ENCODE measurements at regions not wholly inside any gene's neighbourhood (a gene's known extent, or its start where the extent isn't known, plus 50 kb on each side); places are given as distances from the start of the nearest gene placed in this dataset.

DNA sequence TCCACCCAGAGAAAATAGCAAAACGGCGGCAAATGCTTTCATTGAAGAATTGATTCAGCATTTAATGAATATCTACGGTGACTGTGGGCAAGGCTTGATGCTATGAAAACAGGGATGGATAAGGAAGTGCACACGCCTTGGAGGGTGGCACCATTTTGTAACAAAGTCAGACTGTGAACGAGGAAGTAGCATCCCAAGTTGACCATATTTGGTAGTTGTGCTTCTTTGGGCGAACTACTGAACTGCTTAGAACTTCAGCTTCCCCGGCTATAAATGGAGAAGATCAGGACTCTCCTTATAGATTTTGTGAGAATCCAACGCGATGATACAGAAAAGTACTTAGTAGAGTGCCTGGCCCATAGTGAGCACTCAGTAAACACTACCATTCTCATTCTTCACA is 303.2 kb downstream of the MAF start:
- TF ChIP-seq RFX5 (IDR thresholded peaks at IDR 0.05; ENCODE audit: low read depth, low read length) (no peak), RAD21 (IDR thresholded peaks at IDR 0.05; ENCODE audit: low read length) (no peak), BHLHE40 (IDR thresholded peaks at IDR 0.05; ENCODE audit: low read depth, low read length) (no peak), FOS (IDR thresholded peaks at IDR 0.05; ENCODE audit: low read depth, low read length) (no peak), RCOR1 (IDR thresholded peaks at IDR 0.05; ENCODE audit: insufficient replicate concordance, low read length) (no peak), NFE2L2 (IDR thresholded peaks at IDR 0.05; ENCODE audit: low read depth, low read length) (no peak), CEBPB (IDR thresholded peaks at IDR 0.05; ENCODE audit: low read depth, low read length) (no peak), POLR2A (IDR thresholded peaks at IDR 0.05; ENCODE audit: low read depth, low read length) (no peak), MAFK (IDR thresholded peaks at IDR 0.05; ENCODE audit: low read depth, low read length) (no peak), SMC3 (IDR thresholded peaks at IDR 0.05; ENCODE audit: low read depth, low read length) (no peak), MAZ (IDR thresholded peaks at IDR 0.05; ENCODE audit: borderline replicate concordance, low read depth, low read length) (no peak)
- TF ChIP-seq, protein P1, sequence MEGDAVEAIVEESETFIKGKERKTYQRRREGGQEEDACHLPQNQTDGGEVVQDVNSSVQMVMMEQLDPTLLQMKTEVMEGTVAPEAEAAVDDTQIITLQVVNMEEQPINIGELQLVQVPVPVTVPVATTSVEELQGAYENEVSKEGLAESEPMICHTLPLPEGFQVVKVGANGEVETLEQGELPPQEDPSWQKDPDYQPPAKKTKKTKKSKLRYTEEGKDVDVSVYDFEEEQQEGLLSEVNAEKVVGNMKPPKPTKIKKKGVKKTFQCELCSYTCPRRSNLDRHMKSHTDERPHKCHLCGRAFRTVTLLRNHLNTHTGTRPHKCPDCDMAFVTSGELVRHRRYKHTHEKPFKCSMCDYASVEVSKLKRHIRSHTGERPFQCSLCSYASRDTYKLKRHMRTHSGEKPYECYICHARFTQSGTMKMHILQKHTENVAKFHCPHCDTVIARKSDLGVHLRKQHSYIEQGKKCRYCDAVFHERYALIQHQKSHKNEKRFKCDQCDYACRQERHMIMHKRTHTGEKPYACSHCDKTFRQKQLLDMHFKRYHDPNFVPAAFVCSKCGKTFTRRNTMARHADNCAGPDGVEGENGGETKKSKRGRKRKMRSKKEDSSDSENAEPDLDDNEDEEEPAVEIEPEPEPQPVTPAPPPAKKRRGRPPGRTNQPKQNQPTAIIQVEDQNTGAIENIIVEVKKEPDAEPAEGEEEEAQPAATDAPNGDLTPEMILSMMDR (conservative IDR thresholded peaks at IDR 0.05; ENCODE audit: low read depth, low read length): no peak
- TF ChIP-seq, protein P2, sequence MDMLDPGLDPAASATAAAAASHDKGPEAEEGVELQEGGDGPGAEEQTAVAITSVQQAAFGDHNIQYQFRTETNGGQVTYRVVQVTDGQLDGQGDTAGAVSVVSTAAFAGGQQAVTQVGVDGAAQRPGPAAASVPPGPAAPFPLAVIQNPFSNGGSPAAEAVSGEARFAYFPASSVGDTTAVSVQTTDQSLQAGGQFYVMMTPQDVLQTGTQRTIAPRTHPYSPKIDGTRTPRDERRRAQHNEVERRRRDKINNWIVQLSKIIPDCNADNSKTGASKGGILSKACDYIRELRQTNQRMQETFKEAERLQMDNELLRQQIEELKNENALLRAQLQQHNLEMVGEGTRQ (IDR thresholded peaks at IDR 0.05; ENCODE audit: low read depth, low read length): no peak
- TF ChIP-seq, protein P3, sequence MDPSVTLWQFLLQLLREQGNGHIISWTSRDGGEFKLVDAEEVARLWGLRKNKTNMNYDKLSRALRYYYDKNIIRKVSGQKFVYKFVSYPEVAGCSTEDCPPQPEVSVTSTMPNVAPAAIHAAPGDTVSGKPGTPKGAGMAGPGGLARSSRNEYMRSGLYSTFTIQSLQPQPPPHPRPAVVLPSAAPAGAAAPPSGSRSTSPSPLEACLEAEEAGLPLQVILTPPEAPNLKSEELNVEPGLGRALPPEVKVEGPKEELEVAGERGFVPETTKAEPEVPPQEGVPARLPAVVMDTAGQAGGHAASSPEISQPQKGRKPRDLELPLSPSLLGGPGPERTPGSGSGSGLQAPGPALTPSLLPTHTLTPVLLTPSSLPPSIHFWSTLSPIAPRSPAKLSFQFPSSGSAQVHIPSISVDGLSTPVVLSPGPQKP (IDR thresholded peaks at IDR 0.05; ENCODE audit: borderline replicate concordance, low read depth, low read length): no peak
- H4K5ac ChIP-seq (ENCODE audit: low read depth, low read length): no peak overlapping the region
- BruUV-seq (replicated peaks): no TSS peak
- H3K18ac ChIP-seq (ENCODE audit: low read depth, low read length): no peak overlapping the region
- ChIA-PET POLR2A (ENCODE audit: unreplicated experiment) (no interaction called here), CTCF (no interaction called here)
- no peak overlapping the region for H2BK15ac ChIP-seq (ENCODE audit: low read depth, low read length)
- H3K14ac ChIP-seq (replicated peaks; ENCODE audit: low read depth, low read length): no peak overlapping the region
- peaks cover 28% of the 10 kb centered on the region for H3K9me3 ChIP-seq (ENCODE audit: control insufficient read depth, insufficient read depth, low read length)
- H2AFZ ChIP-seq (replicated peaks; ENCODE audit: low read length, poor library complexity): no peak overlapping the region
- intact Hi-C loops (cut with micrococcal nuclease) (no loop called here), in situ Hi-C loops (cut with MboI; ENCODE audit: low sequenced_read_pairs) (no loop called here), dilution Hi-C loops (cut with HindIII; ENCODE audit: low sequenced_read_pairs, unreplicated experiment) (no loop called here)
- H4K91ac ChIP-seq (ENCODE audit: insufficient read depth, low read depth, low read length): no peak overlapping the region
- H3K27ac ChIP-seq (ENCODE audit: insufficient read depth, low read length): no peak overlapping the region
- H2AK9ac ChIP-seq (replicated peaks; ENCODE audit: low read depth, low read length, poor library complexity): no peak overlapping the region
- H3K4me3 ChIP-seq (ENCODE audit: insufficient read depth, low read depth, low read length): no peak overlapping the region
- H2BK20ac ChIP-seq (ENCODE audit: low read depth, low read length): no peak overlapping the region
- no peaks in the 10 kb centered on the region for H3K79me1 ChIP-seq (ENCODE audit: low read depth in 1 of 2, low read length in 2 of 2)
- H2BK5ac ChIP-seq (ENCODE audit: low read depth, low read length, poor library complexity, severe bottlenecking): no peak overlapping the region
- H2BK120ac ChIP-seq (ENCODE audit: low read depth, low read length): no peak overlapping the region
- no peaks in the 10 kb centered on the region for H3K36me3 ChIP-seq (ENCODE audit: control insufficient read depth, insufficient read depth, low read length)
- H2AK5ac ChIP-seq (ENCODE audit: low read depth, low read length): no peak overlapping the region
- DNase-seq: no peak
- no peak for ATAC-seq (ENCODE audit: low read depth)
- H3K56ac ChIP-seq (ENCODE audit: extremely low read depth, insufficient read depth, low read length): no peak overlapping the region
- H3K4me1 ChIP-seq (ENCODE audit: control insufficient read depth, insufficient read depth, low read length): no peaks in the 10 kb centered on the region
- no peak overlapping the region for H4K8ac ChIP-seq (ENCODE audit: low read depth in 2 of 2, low read length in 2 of 2)
- no peak overlapping the region for H3K9ac ChIP-seq (ENCODE audit: low read depth, low read length)
- H3K4ac ChIP-seq (ENCODE audit: low read depth, low read length): no peak overlapping the region
- H3K4me2 ChIP-seq (ENCODE audit: low read depth, low read length): no peak overlapping the region
- H3K23ac ChIP-seq (ENCODE audit: low read depth, low read length): no peak overlapping the region
- no peaks in the 10 kb centered on the region for H3K9me1 ChIP-seq (ENCODE audit: insufficient read depth, low read length)
- no peaks in the 10 kb centered on the region for H3K27me3 ChIP-seq (ENCODE audit: control insufficient read depth, insufficient read depth, low read length)
- no peaks in the 10 kb centered on the region for H4K20me1 ChIP-seq (ENCODE audit: insufficient read depth, low read length)
- WGBS, 2 experiments (ENCODE audit: extremely low coverage in 2 of 2, insufficient read length in 1 of 2): no CpG with 5 or more reads among the region's 9 CpGs
